ENCODE measurements at regions not wholly inside any gene's neighbourhood (a gene's known extent, or its start where the extent isn't known, plus 50 kb on each side); places are given as distances from the start of the nearest gene placed in this dataset.

DNA sequence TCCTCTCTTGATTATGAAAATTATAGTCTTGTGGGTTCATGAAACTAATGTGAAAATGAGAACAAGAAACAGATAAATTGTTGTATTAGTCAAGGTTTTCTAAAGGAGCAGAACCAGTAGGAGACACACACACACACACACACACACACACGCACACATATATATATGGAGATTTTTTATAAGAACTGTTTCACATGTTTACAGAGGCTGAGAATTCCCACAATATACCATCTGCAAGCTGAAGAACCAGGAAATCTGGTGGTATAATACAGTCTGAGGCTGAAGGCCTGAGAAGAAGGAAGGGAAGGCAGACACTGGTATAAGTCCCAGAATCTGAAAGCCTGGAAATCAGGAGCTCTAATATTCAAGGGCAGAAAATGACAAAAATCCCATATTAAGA is 70.9 kb upstream of the RGS18 start:
- no peaks in the 10 kb centered on the region; a peak in 1 of 4 replicates for H3K4me1 Mint-ChIP-seq
- no peaks in the 10 kb centered on the region for H3K4me1 ChIP-seq (ENCODE audit: insufficient read depth, low read length)
- no peak overlapping the region for H2BK15ac ChIP-seq (ENCODE audit: low read depth, low read length)
- TF ChIP-seq CTCF (conservative IDR thresholded peaks at IDR 0.05): no peak
- H2BK20ac ChIP-seq (ENCODE audit: low read depth, low read length, poor library complexity, severe bottlenecking): no peak overlapping the region
- no peak overlapping the region for H3T11ph ChIP-seq (ENCODE audit: low read length)
- H4K20me1 ChIP-seq (ENCODE audit: control insufficient read depth, insufficient read depth, insufficient read length): no peaks in the 10 kb centered on the region
- no peak overlapping the region for H3K27ac ChIP-seq (ENCODE audit: insufficient read length, low read depth, low read length)
- H3K9ac ChIP-seq (ENCODE audit: extremely low read depth, insufficient read length, low read length): no peak overlapping the region
- no peak overlapping the region for H3K23ac ChIP-seq (ENCODE audit: insufficient read length, low read depth, low read length)
- H3K9me3 ChIP-seq (ENCODE audit: control insufficient read depth, low read depth, low read length): no peaks in the 10 kb centered on the region
- no peak overlapping the region for H3K4me3 Mint-ChIP-seq
- no peak overlapping the region for H4K5ac ChIP-seq (ENCODE audit: insufficient read length, low read depth, low read length)
- no peaks in the 10 kb centered on the region for H3K9me3 Mint-ChIP-seq
- WGBS (ENCODE audit: extremely low coverage, insufficient read length, low lambda C conversion rate): no CpG with 5 or more reads among the region's 1 CpG
- no peak for DNase-seq
- no peak overlapping the region for H4K8ac ChIP-seq (replicated peaks; ENCODE audit: insufficient read length, low read depth, low read length)
- H2AK5ac ChIP-seq (ENCODE audit: insufficient read length, low read length): no peak overlapping the region
- no peaks in the 10 kb centered on the region for H3K36me3 Mint-ChIP-seq (ENCODE audit: insufficient read depth in 1 of 3, low read depth in 3 of 3)
- H3K56ac ChIP-seq (ENCODE audit: insufficient read length, low read depth, low read length): no peak overlapping the region
- no peaks in the 10 kb centered on the region for H3K27me3 ChIP-seq (ENCODE audit: insufficient read depth, low read length)
- H3K79me1 ChIP-seq (ENCODE audit: insufficient read depth, low read depth, low read length, poor library complexity, severe bottlenecking): no peaks in the 10 kb centered on the region
- no peak overlapping the region for H2AFZ ChIP-seq (ENCODE audit: low read length)
- no peaks in the 10 kb centered on the region for H3K27me3 Mint-ChIP-seq (ENCODE audit: low read depth)
- H3K23me2 ChIP-seq (ENCODE audit: insufficient read length, low read depth, low read length, poor library complexity, severe bottlenecking): no peaks in the 10 kb centered on the region
- no peak overlapping the region for H3K4me2 ChIP-seq (ENCODE audit: insufficient read depth, insufficient read length, low read length)
- H3K14ac ChIP-seq (ENCODE audit: insufficient read depth, low read length): no peak overlapping the region
- H3K18ac ChIP-seq (ENCODE audit: insufficient read length, low read depth, low read length): no peak overlapping the region
- no peaks in the 10 kb centered on the region for H3K79me2 ChIP-seq (ENCODE audit: insufficient read depth, low read length)
- H3K4ac ChIP-seq (ENCODE audit: low read depth, low read length): no peak overlapping the region
- H2BK120ac ChIP-seq (ENCODE audit: low read depth, low read length, poor library complexity, severe bottlenecking): no peak overlapping the region
- H2BK12ac ChIP-seq (ENCODE audit: insufficient read length, low read depth, low read length): no peak overlapping the region
- no peak overlapping the region for H2BK5ac ChIP-seq (ENCODE audit: insufficient read length, low read length)
- H4K91ac ChIP-seq (ENCODE audit: insufficient read length, low read depth, low read length): no peak overlapping the region
- no peak overlapping the region for H3K27ac Mint-ChIP-seq
